A549 (cell line): ENCODE measurements at regions not wholly inside any gene's neighbourhood (a gene's known extent, or its start where the extent isn't known, plus 50 kb on each side); places are given as distances from the start of the nearest gene placed in this dataset.

Experiments
- ATAC-seq, 2 experiments: fragments of 200-7000 bp in 1 of 2; fragments of >200 bp in 1 of 2; cut with Nextera tagmentation in 1 of 2; cut with Tn5 transposase in 1 of 2; 3 replicates each; pipeline versions ENCODE4 v1.8.0 to v1.9.1; 2018 to 2020; ENCODE audit warnings: mild to moderate bottlenecking in 1 of 2, moderate library complexity in 1 of 2
- CTCF ChIA-PET: fragments of 300-600 bp; sonication (Branson Sonifier 250); formaldehyde crosslinking; extraction: SDS; loops from one replicate; lab custom pipeline; 2021; ENCODE audit warnings: antibody characterized with exemption, inconsistent platforms; lab: Yijun Ruan, JAX
- POLR2A ChIA-PET: fragments of 350-600 bp; formaldehyde crosslinking; extraction: SDS; loops from one replicate; lab custom pipeline; 2021; ENCODE audit warnings: antibody characterized with exemption, inconsistent platforms; lab: Yijun Ruan, JAX
- DNase-seq, 2 experiments: peaks; one replicate each; pipeline versions ENCODE4 v3.0.0 to v3.0.0-alpha.2; 2011 to 2016; ENCODE audit warnings: low read depth in 1 of 2, low spot score in 1 of 2
- FAIRE-seq: peaks from 2 replicates; lab custom pipeline; 2011; peaks lifted over from hg19 to GRCh38; lab: Jason Lieb, UNC
- H3K27ac ChIP-seq, 2 experiments: fragments of >200 bp; sonication (Bioruptor Twin); formaldehyde crosslinking; 3 replicates each; pipeline ENCODE4 v1.5.1; 2016 to 2017
- H3K4me1 ChIP-seq: fragments of >200 bp; sonication (Bioruptor Twin); formaldehyde crosslinking; 3 replicates; pipeline ENCODE4 v1.6.1; 2016
- H3K4me2 ChIP-seq: fragments of >200 bp; sonication (Bioruptor Twin); formaldehyde crosslinking; 3 replicates; pipeline ENCODE4 v1.6.1; 2016
- H3K4me3 ChIP-seq: fragments of >200 bp; sonication (Bioruptor Twin); formaldehyde crosslinking; 3 replicates; pipeline ENCODE4 v1.5.1; 2016
- H3K9me3 ChIP-seq: fragments of >200 bp; sonication (Bioruptor Twin); formaldehyde crosslinking; 3 replicates; pipeline ENCODE4 v1.6.1; 2016
- BCL3 ChIP-seq: fragments of >200 bp; sonication (Bioruptor Twin); formaldehyde crosslinking; IDR thresholded peaks from 3 replicates; pipeline ENCODE4 v1.6.1; 2016
- CBX8 ChIP-seq: fragments of 200-600 bp; sonication (generic); IDR thresholded peaks from 2 replicates; pipeline ENCODE4 v1.6.1; 2016
- E2F6 ChIP-seq: IDR thresholded peaks from 2 replicates; pipeline ENCODE4 v1.6.1; 2012; ENCODE audit warnings: low read depth, borderline replicate concordance
- EP300 ChIP-seq, 2 experiments: fragments of >200 bp; sonication (Bioruptor Twin); formaldehyde crosslinking; IDR thresholded peaks; 2 replicates in 1 of 2; 3 replicates in 1 of 2; pipeline ENCODE4 v1.6.1; 2016 to 2017
- ESRRA ChIP-seq: fragments of 150-350 bp; IDR thresholded peaks from 2 replicates; pipeline ENCODE4 v1.6.1; 2014; ENCODE audit warnings: mild to moderate bottlenecking, low read length, borderline replicate concordance
- FOSL2 ChIP-seq, 2 experiments: fragments of 450-650 bp in 1 of 2; fragments of >200 bp in 1 of 2; sonication (Bioruptor Twin) in 1 of 2; formaldehyde crosslinking; IDR thresholded peaks; 2 replicates each; pipeline versions ENCODE4 v1.5.0 to v1.6.1; 2016 to 2020; ENCODE audit warnings: mild to moderate bottlenecking in 1 of 2, moderate library complexity in 1 of 2
- FOXS1 ChIP-seq: fragments of 250-450 bp; sonication (Bioruptor Pico); IDR thresholded peaks from 2 replicates; pipeline ENCODE4 v1.5.0; 2020; ENCODE audit warnings: mild to moderate bottlenecking, moderate library complexity
- HDAC2 ChIP-seq: fragments of 200-600 bp; sonication (generic); IDR thresholded peaks from 2 replicates; pipeline ENCODE4 v1.6.1; 2016
- HEYL ChIP-seq: fragments of 250-450 bp; sonication (Bioruptor Pico); IDR thresholded peaks from 2 replicates; pipeline ENCODE4 v1.8.0; 2021; ENCODE audit warnings: mild to moderate bottlenecking, moderate library complexity
- HOXB5 ChIP-seq: fragments of 250-450 bp; sonication (Bioruptor Pico); IDR thresholded peaks from 2 replicates; pipeline ENCODE4 v1.5.0; 2020; ENCODE audit warnings: mild to moderate bottlenecking, moderate library complexity
- JUN ChIP-seq, 2 experiments: fragments of >200 bp; sonication (Bioruptor Twin); formaldehyde crosslinking; IDR thresholded peaks; 2 replicates in 1 of 2; 3 replicates in 1 of 2; pipeline ENCODE4 v1.6.1; 2016 to 2017
- JUNB ChIP-seq: fragments of >200 bp; sonication (Bioruptor Twin); formaldehyde crosslinking; IDR thresholded peaks from 2 replicates; pipeline ENCODE4 v1.6.1; 2016
- KDM5A ChIP-seq: fragments of 200-600 bp; sonication (generic); IDR thresholded peaks from 2 replicates; pipeline ENCODE4 v1.6.1; 2016; ENCODE audit warnings: antibody characterized with exemption, mild to moderate bottlenecking
- MAFK ChIP-seq: fragments of 450-650 bp; IDR thresholded peaks from 2 replicates; pipeline ENCODE4 v1.6.1; 2014; ENCODE audit not compliant: partially characterized antibody
- MAZ ChIP-seq: fragments of 150-350 bp; IDR thresholded peaks from 2 replicates; pipeline ENCODE4 v1.6.1; 2014; ENCODE audit warnings: antibody characterized with exemption, low read depth, low read length, borderline replicate concordance
- MYC ChIP-seq: IDR thresholded peaks from 2 replicates; pipeline ENCODE4 v1.6.1; 2012; ENCODE audit warnings: mild to moderate bottlenecking, inconsistent platforms, low read length, improper control_type of control experiment, borderline replicate concordance
- NR3C1 ChIP-seq: fragments of >200 bp; sonication (Bioruptor Twin); formaldehyde crosslinking; IDR thresholded peaks from 3 replicates; pipeline ENCODE4 v1.6.1; 2017
- PBX3 ChIP-seq: IDR thresholded peaks from 2 replicates; pipeline ENCODE4 v1.6.1; 2012
- RAD21 ChIP-seq, 2 experiments: fragments of >200 bp in 1 of 2; sonication (Bioruptor Twin) in 1 of 2; formaldehyde crosslinking in 1 of 2; IDR thresholded peaks in 1 of 2; conservative IDR thresholded peaks in 1 of 2; 2 replicates in 1 of 2; 3 replicates in 1 of 2; pipeline ENCODE4 v1.6.1; 2012 to 2018; ENCODE audit warnings: inconsistent platforms in 1 of 2
- SREBF2 ChIP-seq: fragments of 450-650 bp; IDR thresholded peaks from 2 replicates; pipeline ENCODE4 v1.6.1; 2014; ENCODE audit warnings: mild to moderate bottlenecking, moderate library complexity
- TFCP2L1 ChIP-seq: fragments of 250-450 bp; sonication (Bioruptor Pico); IDR thresholded peaks from 2 replicates; pipeline ENCODE4 v1.5.0; 2021; ENCODE audit warnings: mild to moderate bottlenecking
- USF2 ChIP-seq: fragments of 450-650 bp; IDR thresholded peaks from 2 replicates; pipeline ENCODE4 v1.6.1; 2014; ENCODE audit warnings: antibody characterized with exemption
- ZFP36 ChIP-seq: fragments of 450-650 bp; IDR thresholded peaks from 2 replicates; pipeline ENCODE4 v1.6.1; 2014; ENCODE audit warnings: borderline replicate concordance; ENCODE audit not compliant: partially characterized antibody
- ZNF302 ChIP-seq: fragments of 250-450 bp; sonication (Bioruptor Pico); IDR thresholded peaks from 2 replicates; pipeline ENCODE4 v1.9.0; 2021; ENCODE audit warnings: inconsistent platforms, mild to moderate bottlenecking, moderate library complexity
- WGBS: methylation state at CpG from one replicate; pipeline ENCODE4 v1.1.6; 2017; ENCODE audit errors: missing lambda C conversion rate; 5-methylcytosine and 5-hydroxymethylcytosine counted together
- TF ChIP-seq, protein P1 (sequence below): fragments of >200 bp; sonication (Bioruptor Twin); formaldehyde crosslinking; IDR thresholded peaks from 3 replicates; pipeline ENCODE4 v1.5.1; 2016
- TF ChIP-seq, protein P2 (sequence below): IDR thresholded peaks from 2 replicates; pipeline ENCODE4 v1.6.1; 2012

DNA sequence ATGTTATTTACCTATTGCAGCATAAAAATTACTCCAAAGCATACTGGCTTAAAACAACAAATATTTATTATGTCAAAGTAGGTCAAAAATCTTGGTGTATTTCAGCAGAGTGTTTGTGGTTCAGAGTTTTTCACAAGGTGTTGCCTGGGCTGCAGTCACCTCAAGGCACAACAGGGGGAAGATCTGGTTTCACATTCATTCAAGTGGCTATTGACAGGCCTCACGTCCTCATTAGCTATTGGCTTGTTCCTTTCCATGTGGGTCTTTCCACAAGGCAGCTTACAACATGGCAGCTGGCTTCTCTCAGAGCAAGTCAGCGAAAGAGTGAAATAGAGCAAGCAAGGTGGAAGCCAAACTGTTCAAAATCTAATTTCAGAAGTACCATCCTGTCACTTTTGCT is 602.9 kb downstream of the OLFM4 start:
- Histone ChIP-seq H3K4me1 (no peaks in the 10 kb centered on the region), H3K9me3 (no peaks in the 10 kb centered on the region), H3K4me2 (no peak overlapping the region), H3K4me3 (no peak overlapping the region), H3K27ac (no peak overlapping the region)
- FAIRE-seq, result no peak
- POLR2A ChIA-PET, result no interaction called here
- 0% methylated on average over 2 of the region's 2 CpGs for WGBS
- CTCF ChIA-PET, result no interaction called here
- no peak for ATAC-seq
- DNase-seq, result no peak
- TF ChIP-seq PBX3, result no peak
- no peak for TF ChIP-seq MAZ
- TF ChIP-seq, protein P1, sequence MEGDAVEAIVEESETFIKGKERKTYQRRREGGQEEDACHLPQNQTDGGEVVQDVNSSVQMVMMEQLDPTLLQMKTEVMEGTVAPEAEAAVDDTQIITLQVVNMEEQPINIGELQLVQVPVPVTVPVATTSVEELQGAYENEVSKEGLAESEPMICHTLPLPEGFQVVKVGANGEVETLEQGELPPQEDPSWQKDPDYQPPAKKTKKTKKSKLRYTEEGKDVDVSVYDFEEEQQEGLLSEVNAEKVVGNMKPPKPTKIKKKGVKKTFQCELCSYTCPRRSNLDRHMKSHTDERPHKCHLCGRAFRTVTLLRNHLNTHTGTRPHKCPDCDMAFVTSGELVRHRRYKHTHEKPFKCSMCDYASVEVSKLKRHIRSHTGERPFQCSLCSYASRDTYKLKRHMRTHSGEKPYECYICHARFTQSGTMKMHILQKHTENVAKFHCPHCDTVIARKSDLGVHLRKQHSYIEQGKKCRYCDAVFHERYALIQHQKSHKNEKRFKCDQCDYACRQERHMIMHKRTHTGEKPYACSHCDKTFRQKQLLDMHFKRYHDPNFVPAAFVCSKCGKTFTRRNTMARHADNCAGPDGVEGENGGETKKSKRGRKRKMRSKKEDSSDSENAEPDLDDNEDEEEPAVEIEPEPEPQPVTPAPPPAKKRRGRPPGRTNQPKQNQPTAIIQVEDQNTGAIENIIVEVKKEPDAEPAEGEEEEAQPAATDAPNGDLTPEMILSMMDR, result no peak
- TF ChIP-seq ESRRA, result no peak

GRCh38 chr13:53638040-53638439 is 609.4 kb downstream of the OLFM4 start:
- Histone ChIP-seq H3K4me1 (no peaks in the 10 kb centered on the region), H3K27ac (no peak overlapping the region), H3K9me3 (no peaks in the 10 kb centered on the region), H3K4me2 (no peak overlapping the region), H3K4me3 (no peak overlapping the region)
- peak; percentile 41 for TF ChIP-seq MAFK
- TF ChIP-seq KDM5A, result no peak
- no peak for FAIRE-seq
- ChIA-PET CTCF (no interaction called here), POLR2A (no interaction called here)
- 0% methylated on average over 2 of the region's 2 CpGs for WGBS
- no peak for DNase-seq
- no peak for ATAC-seq

- FAIRE-seq (no peak), DNase-seq (no peak), ATAC-seq (no peak)
- ChIA-PET POLR2A (no interaction called here), CTCF (no interaction called here)
- H3K4me2 ChIP-seq, result no peak overlapping the region
- WGBS, result 2% methylated on average over 3 of the region's 3 CpGs
- H3K4me1 ChIP-seq, result no peaks in the 10 kb centered on the region
- H3K9me3 ChIP-seq, result no peaks in the 10 kb centered on the region
- TF ChIP-seq HOXB5 (CRISPR knock-in tag) (no peak), HEYL (no peak), HDAC2 (no peak), SREBF2 (no peak), CBX8 (no peak), FOSL2 (IDR thresholded peaks at IDR 0.05) (no peak), FOSL2 (CRISPR knock-in tag; IDR thresholded peaks at IDR 0.05) (no peak), TFCP2L1 (CRISPR knock-in tag) (no peak), MYC (no peak), BCL3 (no peak), RAD21 (conservative IDR thresholded peaks at IDR 0.05 in 1 of 2, IDR thresholded peaks at IDR 0.05 in 1 of 2) (no peak), FOXS1 (CRISPR knock-in tag) (no peak)
- TF ChIP-seq, protein P2, sequence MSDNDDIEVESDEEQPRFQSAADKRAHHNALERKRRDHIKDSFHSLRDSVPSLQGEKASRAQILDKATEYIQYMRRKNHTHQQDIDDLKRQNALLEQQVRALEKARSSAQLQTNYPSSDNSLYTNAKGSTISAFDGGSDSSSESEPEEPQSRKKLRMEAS, result no peak
- no peak overlapping the region for H3K4me3 ChIP-seq
- no peak overlapping the region for H3K27ac ChIP-seq
Measured at GRCh38 chr13:53642306-53642705, 613.7 kb downstream of the OLFM4 start.

DNA sequence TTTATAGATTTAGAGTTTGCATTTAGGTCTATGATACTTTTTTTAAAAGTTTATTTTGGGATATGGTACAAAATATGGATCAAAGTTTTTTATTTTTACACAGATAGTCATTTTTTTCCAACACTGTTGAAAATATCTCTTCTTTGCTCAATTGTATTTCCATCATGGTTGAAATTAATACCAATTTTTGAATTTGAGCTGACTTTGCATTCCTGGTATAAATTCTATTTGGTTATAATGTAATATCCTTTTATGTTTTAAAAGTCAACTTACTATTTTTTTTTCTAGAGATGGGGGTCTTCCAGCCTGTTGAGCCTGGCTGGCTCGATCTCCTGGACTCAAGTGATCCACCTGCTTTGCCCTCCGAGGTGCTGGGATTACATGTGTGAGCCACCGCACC is 620.1 kb downstream of the OLFM4 start:
- no peaks in the 10 kb centered on the region for H3K9me3 ChIP-seq
- POLR2A ChIA-PET, result no interaction called here
- H3K4me3 ChIP-seq, result no peak overlapping the region
- 33% methylated on average over 3 of the region's 3 CpGs for WGBS
- no peaks in the 10 kb centered on the region for H3K4me1 ChIP-seq
- no peak overlapping the region for H3K4me2 ChIP-seq
- CTCF ChIA-PET, result no interaction called here
- H3K27ac ChIP-seq, result no peak overlapping the region
- FAIRE-seq, result no peak
- no peak for DNase-seq
- no peak for ATAC-seq
- no peak for TF ChIP-seq MAZ
- no peak for TF ChIP-seq JUN (IDR thresholded peaks at IDR 0.05)
- no peak for TF ChIP-seq USF2
- TF ChIP-seq RAD21 (conservative IDR thresholded peaks at IDR 0.05 in 1 of 2, IDR thresholded peaks at IDR 0.05 in 1 of 2), result no peak
- no peak for TF ChIP-seq SREBF2
- TF ChIP-seq E2F6, result no peak
- no peak for TF ChIP-seq ZNF302
- no peak for TF ChIP-seq EP300 (IDR thresholded peaks at IDR 0.05)
- no peak for TF ChIP-seq NR3C1
- TF ChIP-seq ZFP36, result no peak
- no peak for TF ChIP-seq JUNB
